SKM-1 (cell line): ENCODE measurements at regions not wholly inside any gene's neighbourhood (a gene's known extent, or its start where the extent isn't known, plus 50 kb on each side); places are given as distances from the start of the nearest gene placed in this dataset.
A peak's percentile ranks its signal among the peaks of the same experiment; 100 is the strongest.
"Not testable (repeated sequence)": the region's sequence is repeated elsewhere in the genome, so short reads cannot be mapped to it uniquely, and the experiment has no call there.

Experiments used
- DNase-seq: peaks from one replicate; lab custom pipeline; 2025; ENCODE audit not compliant: unreplicated experiment; lab: John Stamatoyannopoulos, UW

DNA sequence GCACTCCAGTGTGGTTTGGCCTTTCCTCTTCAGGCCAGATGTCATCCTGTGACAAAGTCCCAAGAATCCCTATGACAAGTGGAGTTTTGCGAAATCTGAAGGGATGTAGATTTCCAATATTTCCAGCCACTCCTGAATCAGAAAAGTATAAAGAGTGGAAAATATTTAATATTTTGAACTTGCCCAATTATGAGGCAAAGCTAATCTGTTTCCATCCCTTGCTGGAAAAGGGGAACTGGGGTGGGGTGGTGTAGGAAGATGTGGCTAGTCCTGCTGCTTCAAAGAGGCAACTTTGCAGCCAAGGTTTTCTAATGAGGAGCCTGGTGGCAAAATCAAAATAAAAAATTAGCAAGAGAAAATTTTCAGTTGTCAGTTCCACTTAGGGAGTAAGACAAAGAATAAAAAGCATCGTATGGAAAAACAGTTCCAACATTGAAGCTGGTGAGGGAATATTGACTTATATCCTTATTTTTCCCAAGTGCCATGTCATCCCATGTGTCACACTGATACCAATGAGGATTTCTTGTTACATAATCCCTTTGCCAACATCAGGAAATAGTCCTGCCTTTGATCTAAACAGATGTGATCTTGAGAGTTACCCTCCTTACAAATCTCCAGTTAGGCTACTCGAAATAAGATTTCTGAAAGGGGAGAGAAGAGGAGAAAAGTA, 480.0 kb upstream of the JARID2 start:
- DNase-seq = peak; percentile 7

DNA sequence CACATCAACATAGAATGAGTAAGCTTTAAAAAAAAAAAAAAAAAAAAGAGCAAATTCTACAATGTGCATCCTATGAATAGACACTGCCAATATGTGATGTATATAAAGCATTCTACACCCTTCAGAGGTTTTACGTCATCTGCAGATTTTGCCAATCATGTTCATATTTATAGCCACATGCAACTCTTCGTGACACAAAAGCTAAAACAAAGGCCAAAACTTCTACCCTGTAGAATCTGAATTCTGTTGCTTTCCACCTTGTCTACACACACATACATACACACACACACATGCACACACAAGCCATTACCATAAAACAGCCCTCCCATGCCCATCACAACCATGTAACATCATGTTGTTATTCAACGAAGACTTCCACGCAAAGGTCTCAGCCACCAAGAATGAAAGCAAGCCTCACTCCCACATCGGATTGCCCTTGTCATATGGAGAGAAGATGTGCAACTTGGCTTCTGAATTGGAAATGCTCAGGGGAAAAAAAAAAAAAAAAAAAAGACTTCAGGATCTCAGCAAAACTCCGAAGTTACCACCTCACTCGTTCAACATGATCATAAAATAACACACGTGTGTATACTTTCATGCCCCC, 479.4 kb upstream of the JARID2 start:
- DNase-seq = no peak

DNA sequence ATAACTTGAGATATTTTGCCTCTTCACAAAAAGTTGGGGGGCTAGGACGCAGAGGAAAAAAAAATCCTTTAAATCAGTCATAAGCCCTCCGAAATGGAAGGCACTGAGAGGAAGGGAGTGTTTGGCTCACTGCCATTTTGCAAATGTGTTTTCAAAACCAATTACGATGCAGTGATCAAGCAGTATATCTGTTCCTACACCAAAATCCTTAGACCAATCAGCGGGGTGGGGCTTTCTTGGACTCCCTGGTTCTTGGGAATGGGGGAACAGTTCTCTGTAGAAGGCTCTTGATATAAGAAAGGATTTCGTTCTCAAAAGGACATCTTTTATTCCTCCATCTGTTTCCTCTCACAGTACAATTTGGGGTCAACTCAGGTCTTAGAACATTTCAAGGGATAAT, 478.6 kb upstream of the JARID2 start:
- no peak for DNase-seq

DNA sequence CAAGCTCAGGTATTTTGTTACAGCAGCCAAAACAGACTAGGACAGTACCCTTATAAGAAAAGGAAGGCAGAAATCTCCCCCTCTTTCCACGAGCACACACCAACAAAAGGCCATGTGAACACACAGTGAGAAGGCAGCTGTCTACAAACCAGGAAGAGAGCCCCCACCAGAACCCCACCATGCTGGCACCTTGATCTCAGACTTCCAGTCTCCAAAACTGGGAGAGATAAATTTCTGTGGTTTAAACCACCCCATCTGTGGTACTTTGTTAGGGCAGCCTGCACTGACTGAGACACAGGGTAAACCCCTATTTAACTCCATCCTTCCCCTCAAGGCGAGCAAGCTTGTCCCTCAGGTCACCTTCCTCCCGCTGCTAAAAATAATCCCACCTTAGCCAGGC, 475.8 kb upstream of the JARID2 start:
- DNase-seq = no peak

DNA sequence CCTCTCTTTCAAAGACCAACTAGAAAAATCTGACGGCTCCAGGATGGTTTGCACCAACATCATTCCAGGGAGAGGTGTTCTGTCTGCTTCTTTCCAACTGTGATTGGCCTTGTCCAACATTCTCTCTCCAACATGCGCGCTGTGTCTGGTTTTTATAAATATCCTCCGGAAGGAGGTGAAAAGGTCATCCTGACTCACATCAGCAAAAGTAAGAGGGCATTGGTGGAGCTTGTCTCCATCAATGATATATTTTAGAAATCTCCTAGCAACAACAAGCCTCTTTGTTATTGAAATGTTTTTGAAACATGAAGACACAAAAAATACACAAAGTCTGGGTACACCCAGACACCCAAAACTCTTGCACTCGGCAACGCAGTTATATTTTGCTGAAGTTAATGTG, 475.3 kb upstream of the JARID2 start:
- DNase-seq = no peak

DNA sequence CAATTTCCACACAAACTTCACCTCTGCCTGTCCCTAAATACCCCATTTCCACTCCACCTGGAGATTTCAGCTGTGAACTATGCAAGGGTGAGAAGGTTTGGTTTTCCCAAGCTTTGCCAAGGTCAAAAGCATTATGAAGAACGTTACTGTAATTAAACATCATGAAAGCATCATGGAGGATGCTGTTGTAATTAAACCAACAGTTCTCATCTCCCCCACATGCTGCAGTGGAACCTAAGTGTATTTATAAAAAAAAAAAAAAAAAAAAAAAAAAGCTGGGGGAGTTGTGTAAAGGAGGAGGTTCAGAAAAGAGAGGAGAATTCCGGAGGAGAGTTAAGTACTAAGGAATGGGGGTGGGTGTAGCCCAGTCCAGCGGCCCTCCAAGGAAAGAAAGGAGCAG, 474.9 kb upstream of the JARID2 start:
- no peak for DNase-seq

DNA sequence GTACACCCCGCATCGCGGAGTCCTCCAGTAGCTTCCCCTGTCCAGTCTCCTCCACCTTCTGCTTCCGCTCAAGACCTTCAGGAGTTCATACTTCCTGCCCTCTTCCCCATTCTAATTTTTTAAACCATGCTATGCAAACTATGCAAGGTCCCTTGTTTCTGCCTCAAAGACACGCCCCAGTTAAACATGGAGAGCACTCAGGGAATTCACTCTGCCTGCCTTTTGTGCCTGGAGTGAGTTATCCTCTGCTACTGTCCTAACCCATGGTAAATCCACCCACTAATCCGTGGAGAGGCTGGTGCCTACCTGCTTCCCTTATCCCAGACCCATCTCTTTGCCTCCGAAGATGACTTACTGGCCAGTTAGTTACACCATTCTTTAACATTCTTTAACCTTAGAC, 473.7 kb upstream of the JARID2 start:
- DNase-seq = no peak

DNA sequence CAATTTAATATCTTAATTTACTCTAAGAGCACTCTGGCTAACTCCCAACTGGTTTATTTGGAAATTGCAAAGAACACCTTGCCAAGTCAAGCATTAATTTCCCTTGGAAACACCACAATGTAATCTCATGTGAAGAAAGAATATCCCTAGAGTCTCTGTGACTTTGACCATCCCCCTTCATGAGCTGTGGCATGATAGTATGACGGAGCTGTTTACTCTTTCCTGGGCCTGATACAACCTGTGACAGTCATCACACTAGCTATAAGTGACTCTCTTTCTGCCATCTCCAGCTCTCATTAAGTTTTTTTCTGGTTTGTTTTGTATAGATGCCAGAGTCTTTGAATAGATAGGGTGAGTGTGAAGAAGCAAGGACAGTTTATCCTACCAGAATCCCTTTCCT, 470.3 kb upstream of the JARID2 start:
- DNase-seq = no peak

DNA sequence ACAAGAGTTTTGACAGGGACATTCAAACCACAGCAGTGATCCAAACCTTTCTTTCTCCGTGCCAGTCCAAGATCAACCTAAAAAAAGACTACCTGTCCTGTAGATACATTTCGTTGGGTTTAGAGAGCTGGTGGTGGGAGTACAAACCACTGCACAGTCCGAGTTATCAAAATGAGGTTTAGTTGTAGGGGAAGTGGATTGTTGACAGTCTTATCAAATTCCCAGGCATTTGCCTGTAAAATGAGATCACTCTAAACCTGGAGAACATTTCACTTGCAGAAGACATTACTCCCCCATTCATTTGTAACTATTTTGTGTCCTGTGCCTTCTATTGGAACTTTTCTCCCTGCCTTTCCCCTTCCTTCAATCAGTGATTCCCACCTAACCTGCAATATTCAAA, 469.6 kb upstream of the JARID2 start:
- DNase-seq = no peak

DNA sequence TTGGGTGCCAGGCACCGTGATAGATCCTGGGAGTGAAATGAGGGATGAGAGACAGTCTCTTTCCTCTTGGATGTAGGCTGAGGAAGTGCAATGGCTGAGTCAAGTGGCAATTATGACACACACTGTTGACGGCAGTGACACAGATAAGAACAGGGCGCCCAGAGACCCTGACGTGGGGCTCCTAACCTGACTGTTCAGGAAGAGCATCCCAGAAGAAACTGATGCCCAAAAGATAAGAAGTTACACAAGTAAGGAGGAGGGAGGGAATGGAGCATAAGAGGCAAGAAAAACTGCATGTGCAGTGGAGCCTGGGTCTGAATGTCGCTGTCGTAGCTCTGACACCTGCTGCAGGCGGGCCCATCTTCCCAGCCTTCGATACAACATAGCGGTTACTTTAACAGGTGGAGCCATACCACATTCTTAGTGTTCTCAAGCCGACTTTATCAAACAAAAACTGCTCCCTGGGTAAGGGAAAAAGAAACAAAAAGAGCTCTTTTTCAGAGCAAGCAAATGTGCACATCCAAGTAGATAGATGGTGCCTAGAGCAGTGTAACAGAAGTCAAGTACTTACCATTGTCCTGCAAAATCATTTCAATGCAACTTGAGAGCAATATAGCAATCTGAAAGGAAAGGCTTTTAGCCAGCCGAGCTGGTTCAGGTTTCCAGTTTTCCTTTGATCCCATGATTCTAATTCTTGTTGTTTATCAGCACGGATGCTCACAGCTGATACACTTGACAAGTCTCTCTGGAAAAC, 463.9 kb upstream of the JARID2 start:
- DNase-seq = no peak

DNA sequence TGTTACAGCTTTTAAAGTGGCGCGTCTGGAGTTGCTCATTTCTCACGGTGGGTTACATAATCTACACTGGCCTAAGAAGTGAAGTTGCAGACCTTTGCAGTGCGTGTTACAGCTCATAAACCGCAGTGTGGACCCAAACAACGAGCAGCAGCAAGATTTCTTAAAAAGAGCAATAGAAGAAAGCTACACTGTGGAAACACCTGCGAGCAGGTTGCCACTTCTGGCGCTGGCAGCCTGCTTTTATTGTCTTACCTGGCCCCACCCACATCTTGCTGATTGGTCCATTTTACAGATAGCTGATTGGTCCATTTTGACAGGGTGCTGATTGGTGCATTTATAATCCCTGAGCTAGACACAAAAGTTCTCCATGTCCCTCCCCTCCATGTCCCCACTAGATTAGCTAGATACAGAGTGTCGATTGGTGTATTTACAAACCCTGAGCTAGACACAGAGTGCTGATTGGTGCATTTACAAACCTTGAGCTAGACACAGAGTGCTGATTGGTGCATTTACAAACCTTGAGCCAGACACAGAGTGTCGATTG, 462.9 kb upstream of the JARID2 start:
- not testable (repeated sequence) for DNase-seq

DNA sequence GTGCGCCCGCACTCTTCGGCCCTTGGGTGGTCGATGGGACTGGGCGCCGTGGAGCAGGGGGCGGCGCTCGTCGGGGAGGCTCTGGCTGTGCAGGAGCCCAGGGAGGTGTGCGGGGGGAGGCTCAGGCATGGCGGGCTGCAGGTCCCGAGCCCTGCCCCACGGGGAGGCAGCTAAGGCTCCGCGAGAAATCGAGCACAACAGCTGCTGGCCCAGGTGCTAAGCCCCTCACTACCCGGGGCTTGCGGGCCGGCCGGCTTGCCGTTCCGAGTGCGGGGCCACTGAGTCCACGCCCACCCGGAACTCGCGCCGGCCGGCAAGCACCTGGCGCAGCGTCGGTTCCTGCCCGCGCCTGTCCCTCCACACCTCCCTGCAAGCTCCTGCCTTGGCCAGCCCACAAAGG, 462.3 kb upstream of the JARID2 start:
- DNase-seq = no peak

DNA sequence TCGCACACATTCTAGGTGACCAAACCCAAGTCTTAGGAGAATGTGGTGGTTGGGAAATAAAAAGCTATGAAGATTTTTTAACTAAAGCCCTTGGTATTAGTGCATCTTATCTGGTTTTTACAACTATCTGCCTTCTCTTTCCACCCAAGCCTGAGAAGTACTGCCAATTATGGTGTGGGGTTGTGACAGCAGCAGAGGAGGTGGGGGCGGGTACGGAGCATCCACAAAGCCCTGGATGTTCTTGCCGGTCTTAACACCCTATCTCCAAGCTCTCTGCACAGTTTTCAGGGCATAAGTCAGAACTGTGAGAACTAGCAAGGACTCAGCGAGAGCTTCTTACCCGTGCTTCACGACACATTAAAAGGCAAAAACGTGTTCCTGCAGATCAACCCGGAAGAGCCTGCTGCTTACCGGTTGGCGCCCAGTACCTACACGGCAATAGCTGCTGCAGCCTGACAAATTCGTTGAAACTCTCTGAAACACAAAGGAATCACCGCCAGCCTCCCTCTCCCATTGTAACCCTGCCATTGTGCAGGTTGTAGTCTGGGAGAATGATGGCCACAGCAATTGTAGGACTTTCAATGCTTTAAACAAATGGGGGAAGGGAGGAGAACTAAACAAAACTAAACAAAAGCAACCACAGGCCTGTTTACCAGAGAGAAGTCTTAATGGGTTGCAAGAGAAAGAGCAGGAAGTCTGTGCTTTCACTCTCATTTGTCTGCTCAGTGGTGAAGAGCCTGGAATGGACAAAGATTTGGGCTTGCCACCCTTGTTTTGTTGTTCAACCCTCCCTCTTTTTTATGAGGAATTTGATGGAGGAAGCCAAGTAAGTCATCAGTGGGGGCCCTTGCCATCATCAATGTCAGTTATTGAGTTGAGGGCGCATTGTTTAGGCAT, 461.0 kb upstream of the JARID2 start:
- DNase-seq = no peak

DNA sequence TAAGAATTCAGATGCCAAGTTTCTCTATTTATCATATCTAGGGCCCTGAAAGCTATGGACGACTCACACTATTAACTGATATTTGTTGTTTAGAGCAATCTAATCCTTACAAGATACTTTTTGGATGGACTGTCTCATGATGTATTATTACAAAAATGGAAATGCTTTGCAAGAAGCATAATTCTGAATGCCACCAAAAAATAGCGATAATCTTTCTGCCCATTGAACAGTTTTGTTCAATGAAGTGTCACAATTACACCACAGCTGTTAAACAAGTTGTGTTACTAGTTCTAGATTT, 460.4 kb upstream of the JARID2 start:
- DNase-seq = no peak

DNA sequence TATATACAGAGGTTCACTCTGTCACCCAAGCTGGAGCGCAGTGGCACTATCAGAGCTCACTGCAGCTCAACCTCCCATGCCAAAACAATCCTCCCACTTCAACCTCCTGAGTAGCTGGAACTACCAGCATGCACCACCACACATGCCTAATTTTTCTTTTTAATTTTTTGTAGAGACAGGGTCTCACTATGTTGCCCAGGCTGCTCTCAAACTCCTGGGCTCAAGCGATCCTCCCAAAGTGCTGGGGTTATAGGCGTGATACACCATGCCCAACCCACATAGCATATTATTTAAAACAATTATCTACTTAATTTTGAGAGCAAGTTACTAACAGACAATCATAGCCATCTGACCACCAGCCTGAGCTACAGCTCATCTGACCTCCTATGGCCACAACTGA, 459.9 kb upstream of the JARID2 start:
- DNase-seq = no peak

DNA sequence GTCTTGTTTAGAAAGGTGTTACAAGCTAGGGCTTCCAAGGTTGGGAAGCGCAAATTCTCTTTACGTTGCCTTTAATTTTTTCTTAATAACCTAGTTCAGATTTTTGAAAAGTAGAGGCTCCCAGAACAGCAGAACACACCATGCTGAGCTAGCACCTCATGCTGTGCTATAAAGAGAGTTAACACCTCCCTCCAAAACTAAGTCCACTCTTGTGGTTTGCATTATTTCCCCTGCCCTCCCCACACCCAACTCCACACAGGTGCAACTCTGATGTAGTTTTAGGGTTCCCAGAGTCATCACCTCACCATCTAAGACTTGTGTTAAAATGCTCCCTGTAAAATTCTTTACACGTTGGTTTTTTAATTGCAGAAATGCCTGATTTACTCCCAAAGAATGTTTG, 459.4 kb upstream of the JARID2 start:
- DNase-seq = no peak

DNA sequence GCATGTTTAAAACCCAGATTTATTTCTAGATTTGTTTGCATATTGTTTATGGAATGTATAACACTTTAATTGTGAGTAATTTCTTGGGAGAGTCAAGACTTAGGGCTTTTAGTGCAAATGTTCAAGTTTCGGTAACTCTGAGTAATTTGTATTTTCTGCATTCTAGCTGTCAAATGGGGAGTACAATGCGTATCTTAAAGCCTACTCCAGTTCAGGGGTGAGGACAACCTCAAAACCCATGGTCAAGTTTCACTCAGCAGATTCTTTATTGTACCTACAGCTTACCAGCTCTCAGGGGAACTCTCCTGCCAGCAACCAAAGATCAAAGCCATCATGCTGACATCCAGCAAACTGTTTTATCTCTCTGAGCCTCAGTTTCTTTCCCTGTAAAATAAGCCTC, 458.6 kb upstream of the JARID2 start:
- DNase-seq = no peak

DNA sequence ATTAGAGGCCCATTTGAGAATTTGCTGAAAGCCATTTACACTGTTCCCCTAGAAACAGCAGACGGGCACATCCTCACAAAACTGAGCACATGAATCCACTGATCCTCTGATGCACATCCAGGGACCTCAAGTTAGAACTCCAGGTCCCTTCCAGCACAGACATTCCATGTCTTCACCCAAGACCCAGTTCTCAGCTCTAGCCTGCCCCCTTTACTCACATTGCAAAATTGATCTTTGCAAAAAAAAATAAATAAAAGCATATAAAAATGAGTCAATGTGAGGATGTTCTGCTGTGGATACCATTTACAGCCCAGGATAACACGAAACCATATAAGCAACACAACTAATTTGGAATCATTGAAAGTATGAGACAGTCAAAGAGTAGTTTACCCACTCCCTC, 458.2 kb upstream of the JARID2 start:
- no peak for DNase-seq

DNA sequence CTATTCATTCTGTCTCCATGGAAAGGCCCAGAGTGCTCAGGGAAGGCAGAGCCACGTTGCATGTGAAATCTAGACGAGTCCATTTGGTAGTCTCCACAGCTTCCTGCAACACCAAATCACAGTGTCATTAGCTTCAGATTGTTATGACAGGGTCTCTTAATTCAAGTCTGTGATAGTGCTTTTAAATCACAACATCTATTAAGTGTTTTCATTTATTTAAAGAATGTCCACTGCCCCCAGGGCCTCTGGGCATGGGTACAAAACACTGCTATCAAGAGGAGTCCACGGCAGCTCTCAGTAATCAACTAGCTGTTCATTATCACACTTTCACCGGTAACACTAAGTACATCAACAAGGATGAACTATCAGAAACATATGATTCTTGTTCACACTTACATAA, 455.9 kb upstream of the JARID2 start:
- DNase-seq = no peak

DNA sequence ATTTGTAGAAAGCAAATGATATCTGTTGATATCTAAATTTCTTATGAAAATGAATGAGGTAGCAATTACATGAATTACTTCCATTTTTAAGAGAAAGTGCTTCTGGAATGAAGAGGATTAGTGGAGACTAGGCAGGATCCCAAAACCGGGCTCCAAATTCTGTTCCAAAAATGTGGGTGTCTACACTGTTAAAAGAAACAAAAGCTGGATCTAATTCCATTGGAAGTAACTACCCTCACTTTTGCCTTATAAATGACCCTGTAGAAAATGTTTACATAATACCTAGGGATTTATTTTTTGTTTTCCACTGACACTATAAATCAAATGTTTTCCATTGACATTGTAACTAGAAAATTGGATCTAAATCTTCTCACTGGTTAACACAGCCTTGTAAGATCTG, 454.9 kb upstream of the JARID2 start:
- no peak for DNase-seq

DNA sequence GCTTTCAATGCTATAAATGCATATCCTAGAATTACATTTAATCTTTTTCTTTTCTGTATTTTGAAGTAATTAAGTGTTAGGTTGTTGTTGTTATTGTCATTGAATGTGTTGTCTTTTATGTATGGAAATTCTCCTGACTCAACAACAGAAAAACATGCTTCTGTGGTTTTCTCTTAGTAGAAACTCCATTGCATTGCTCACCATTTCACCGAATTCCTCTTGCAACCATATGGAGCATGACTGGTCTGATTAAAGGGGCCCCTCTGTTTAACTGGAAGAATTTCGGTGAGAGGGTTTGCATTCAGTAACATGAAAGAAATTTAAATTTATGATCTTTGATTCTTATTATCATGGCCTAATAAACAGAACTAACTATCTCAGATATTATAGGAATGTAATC, 454.3 kb upstream of the JARID2 start:
- no peak for DNase-seq
